GM12873 (cell line): ENCODE measurements at regions not wholly inside any gene's neighbourhood (a gene's known extent, or its start where the extent isn't known, plus 50 kb on each side); places are given as distances from the start of the nearest gene placed in this dataset.

ENCODE experiments used
- TF ChIP-seq, protein P1 (sequence below): IDR thresholded peaks from 2 replicates; pipeline ENCODE4 v1.5.1; 2012; ENCODE audit warnings: low read depth, mild to moderate bottlenecking, moderate library complexity, low read length, control low read depth; ENCODE audit not compliant: insufficient read depth; ENCODE audit errors: missing control alignments

DNA sequence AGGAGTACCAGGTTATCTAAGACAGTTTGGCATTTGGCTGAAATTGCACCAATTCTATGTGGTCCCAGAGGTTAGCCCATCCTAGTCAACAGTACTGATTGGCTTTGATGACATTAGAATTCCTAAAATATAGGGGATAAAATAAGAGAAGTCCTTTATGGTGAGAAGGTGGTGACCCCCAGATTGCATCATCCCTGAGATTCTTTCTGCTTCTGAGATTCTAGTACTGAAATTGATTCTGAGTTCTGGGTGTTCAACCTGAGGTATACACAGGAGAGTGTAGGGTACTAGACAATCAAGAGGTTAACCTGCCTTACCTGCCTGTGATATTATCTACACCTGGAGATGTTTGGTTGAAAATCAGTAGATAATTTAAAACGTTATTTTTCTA is 140.9 kb upstream of the MRPS22 start:
- TF ChIP-seq, protein P1, sequence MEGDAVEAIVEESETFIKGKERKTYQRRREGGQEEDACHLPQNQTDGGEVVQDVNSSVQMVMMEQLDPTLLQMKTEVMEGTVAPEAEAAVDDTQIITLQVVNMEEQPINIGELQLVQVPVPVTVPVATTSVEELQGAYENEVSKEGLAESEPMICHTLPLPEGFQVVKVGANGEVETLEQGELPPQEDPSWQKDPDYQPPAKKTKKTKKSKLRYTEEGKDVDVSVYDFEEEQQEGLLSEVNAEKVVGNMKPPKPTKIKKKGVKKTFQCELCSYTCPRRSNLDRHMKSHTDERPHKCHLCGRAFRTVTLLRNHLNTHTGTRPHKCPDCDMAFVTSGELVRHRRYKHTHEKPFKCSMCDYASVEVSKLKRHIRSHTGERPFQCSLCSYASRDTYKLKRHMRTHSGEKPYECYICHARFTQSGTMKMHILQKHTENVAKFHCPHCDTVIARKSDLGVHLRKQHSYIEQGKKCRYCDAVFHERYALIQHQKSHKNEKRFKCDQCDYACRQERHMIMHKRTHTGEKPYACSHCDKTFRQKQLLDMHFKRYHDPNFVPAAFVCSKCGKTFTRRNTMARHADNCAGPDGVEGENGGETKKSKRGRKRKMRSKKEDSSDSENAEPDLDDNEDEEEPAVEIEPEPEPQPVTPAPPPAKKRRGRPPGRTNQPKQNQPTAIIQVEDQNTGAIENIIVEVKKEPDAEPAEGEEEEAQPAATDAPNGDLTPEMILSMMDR: no peak

DNA sequence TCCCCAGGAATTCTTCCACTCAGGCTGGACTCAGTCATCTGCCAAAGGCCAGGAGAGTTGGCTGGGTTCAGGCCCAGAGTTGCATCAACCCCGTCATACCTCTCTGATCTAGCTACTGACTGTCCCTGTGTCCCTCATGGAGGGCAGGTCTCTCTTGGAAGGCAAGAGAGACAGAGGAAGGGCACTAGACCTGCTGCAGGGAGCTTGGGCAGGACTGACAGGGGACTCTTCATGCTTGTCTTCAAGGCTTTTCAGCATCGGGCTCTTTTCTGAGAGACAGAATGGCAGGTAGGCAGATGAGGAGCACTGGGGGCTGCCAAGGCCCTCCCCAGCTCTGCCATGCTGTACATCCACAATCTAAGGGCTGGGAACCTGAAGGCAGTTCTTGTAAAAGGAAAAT is 140.1 kb upstream of the MRPS22 start:
- TF ChIP-seq, protein P1: no peak

DNA sequence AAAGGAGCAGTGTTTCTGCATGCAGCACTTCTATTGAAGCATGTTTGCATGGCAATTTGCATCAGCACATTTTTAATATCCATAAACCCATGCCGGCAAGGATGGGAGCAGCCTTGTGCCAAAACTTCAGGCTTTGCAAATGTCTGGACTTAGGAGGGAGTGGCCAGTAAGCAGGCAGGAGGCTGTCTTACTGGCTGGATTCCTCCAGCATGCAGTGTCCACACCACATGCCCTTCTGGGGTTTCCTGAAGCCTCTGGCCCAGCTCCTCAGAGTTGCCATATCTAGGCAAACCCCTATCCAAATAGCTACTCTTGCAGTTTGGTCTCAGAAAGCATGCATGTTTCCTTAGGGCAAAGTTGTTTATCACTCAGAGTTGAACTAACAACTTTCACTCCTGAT is 139.1 kb upstream of the MRPS22 start:
- TF ChIP-seq, protein P1: no peak

DNA sequence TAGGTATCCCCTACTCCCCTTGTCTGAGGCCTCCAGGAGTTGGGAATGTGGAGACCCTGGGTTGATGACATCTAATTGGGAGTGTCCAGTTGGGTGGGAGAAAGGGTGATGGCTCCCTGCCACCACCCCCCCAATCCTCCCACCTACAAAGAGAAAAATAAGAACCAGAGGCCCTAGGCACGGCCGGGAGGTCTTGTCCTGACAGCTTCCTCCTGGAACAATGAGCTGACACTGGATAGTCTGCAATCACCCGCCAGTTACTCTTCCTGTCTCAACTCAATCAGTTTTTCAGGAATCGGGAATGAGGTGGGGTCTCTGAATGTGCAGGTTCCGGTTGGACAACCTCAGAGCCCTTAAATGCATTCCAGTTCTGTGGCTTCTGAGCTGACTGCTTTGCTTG is 129.9 kb upstream of the MRPS22 start:
- TF ChIP-seq, protein P1: no peak

DNA sequence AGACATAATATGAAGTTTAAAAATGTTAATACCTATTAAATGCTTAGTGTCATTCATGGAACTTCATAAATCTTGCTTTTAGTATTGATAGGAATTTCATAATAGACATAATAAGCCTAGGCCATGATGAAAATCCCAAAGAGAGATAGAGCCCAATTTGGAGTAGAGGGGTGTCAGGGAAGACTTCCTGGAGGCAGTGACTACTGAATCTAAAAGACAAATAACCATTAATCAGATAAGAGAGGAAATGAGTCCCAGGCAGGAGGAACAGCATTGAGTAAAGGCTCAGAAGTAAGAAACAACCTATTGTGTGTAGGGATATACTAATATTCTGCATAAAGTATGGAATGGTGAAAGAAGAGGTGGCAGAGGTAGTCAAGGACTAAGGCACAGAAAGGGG is 126.9 kb upstream of the MRPS22 start:
- TF ChIP-seq, protein P1: no peak

DNA sequence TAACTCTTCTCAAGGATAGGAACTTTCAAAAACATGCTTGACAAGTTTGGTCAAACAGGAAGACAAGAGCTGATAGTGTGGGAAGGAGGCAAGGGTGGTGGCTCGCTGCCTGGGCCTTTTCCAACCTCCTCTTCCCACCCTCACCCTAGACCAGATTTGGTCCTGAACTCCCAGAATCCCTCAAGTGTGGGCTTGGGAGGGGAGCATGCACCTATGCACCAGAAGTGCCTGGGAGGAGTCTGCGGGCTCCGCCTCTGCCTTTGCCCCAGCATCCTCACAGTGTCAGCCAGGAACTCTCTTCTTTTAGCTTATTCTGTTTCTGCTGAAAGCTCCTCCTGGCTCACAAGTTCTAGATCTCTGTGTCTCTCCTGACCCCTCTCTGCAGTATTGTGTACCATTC is 126.2 kb upstream of the MRPS22 start:
- TF ChIP-seq, protein P1: no peak

DNA sequence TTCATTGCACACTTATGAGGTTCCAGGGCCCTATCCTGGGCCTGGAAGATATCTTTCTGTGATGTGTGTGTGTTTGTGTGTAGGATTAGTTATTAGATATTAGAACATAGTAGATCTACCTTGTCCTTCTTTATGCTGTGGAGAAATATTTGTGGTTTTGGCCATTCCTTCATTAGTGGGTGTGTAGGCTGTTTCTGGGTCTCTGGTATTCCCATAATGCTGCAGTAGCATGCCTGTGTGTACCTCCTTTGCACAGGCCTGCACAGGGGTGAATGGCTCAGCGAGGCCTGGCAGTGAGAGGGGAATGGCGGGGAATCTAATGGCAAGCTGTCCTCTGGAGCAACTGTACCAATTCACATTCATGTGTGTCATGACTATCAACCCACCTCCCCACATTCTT is 125.8 kb upstream of the MRPS22 start:
- TF ChIP-seq, protein P1: no peak

DNA sequence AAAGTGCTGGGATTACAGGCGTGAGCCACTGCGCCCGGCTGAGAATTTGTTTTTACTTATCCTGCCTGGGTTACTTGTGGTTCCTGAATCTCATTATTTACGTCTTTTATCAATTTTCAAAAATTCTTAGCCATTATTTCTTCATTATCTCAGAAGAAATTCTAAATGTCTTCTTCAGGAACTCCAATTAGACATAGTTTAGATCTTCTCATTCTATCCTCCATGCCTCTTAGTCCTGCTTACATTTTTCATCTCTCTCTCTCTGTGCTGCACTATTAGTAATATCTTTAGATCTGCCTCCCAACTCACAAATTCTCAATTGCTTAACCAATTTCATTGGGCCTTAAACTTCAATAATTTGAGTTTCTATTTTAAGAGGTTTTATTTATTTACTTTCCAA is 124.4 kb upstream of the MRPS22 start:
- TF ChIP-seq, protein P1: no peak
